Esophagus muscularis mucosa (tissue), 4 donors: ENCODE measurements at regions not wholly inside any gene's neighbourhood (a gene's known extent, or its start where the extent isn't known, plus 50 kb on each side); places are given as distances from the start of the nearest gene placed in this dataset.

ENCODE experiments used
- DNase-seq: peaks from one replicate; pipeline ENCODE4 v3.0.0-alpha.2; 2017; ENCODE audit errors: extremely low spot score
- H3K27ac ChIP-seq, 4 donors: fragments of 200-600 bp; sonication (generic); replicated peaks in 1 of 4; 1 replicate in 3 of 4; 2 replicates in 1 of 4; pipeline ENCODE4 v1.5.1; 2016 to 2019; ENCODE audit warnings: mild to moderate bottlenecking in 1 of 4
- H3K27me3 ChIP-seq, 4 donors: fragments of 200-600 bp; sonication (generic); one replicate each; pipeline versions ENCODE4 v1.5.1 to v1.6.0; 2016 to 2019
- H3K36me3 ChIP-seq, 4 donors: fragments of 200-600 bp; sonication (generic); one replicate each; pipeline ENCODE4 v1.5.1; 2016 to 2019
- H3K4me1 ChIP-seq, 4 donors: fragments of 200-600 bp; sonication (generic); one replicate each; pipeline ENCODE4 v1.5.1; 2016 to 2019
- H3K4me3 ChIP-seq, 4 donors: fragments of 200-600 bp; sonication (generic); 1 replicate in 2 of 4; 2 replicates in 2 of 4; pipeline ENCODE4 v1.5.1; 2016 to 2019; ENCODE audit warnings: mild to moderate bottlenecking in 4 of 4, moderate library complexity in 1 of 4
- H3K9me3 ChIP-seq, 4 donors: fragments of 200-600 bp; sonication (generic); 1 replicate in 3 of 4; 2 replicates in 1 of 4; pipeline ENCODE4 v1.5.1; 2016 to 2019
- EP300 ChIP-seq: sonication (generic); formaldehyde crosslinking; IDR thresholded peaks from one replicate; pipeline ENCODE4 v1.6.1; 2017; ENCODE audit warnings: antibody characterized with exemption
- POLR2A ChIP-seq: fragments of 450-650 bp; IDR thresholded peaks from one replicate; pipeline ENCODE4 v1.6.1; 2017; ENCODE audit warnings: antibody characterized with exemption, moderate library complexity, mild to moderate bottlenecking, low read depth
- POLR2AphosphoS5 ChIP-seq, 2 donors: sonication (generic); formaldehyde crosslinking; IDR thresholded peaks; one replicate each; pipeline ENCODE4 v1.6.1; 2017; ENCODE audit warnings: antibody characterized with exemption in 2 of 2
- WGBS: methylation state at CpG from one replicate; pipeline ENCODE4 v1.1.5; 2018; 5-methylcytosine and 5-hydroxymethylcytosine counted together
- intact Hi-C: fragments of 100-400 bp; cut with DNase I; formaldehyde crosslinking; loops from one replicate; pipeline ENCODE4 v1.15.1; 2023
- small RNA-seq, 3 donors: library from RNA; depleted of rRNA; stranded (forward); fragments of <200 nt; gene quantifications; one replicate each; pipeline ENCODE3, GENCODE V24; 2016
- TF ChIP-seq, protein P1 (sequence below), 3 experiments: fragments of 200-600 bp in 2 of 3; fragments of 450-650 bp in 1 of 3; sonication (generic) in 2 of 3; IDR thresholded peaks; one replicate each; pipeline ENCODE4 v1.5.1; 2017 to 2019; ENCODE audit warnings: antibody characterized with exemption in 3 of 3, mild to moderate bottlenecking in 2 of 3, moderate library complexity in 1 of 3

GRCh38 chr2:120683081-120683480 is 52.6 kb upstream of the GLI2 start:
- DNase-seq = no peak
- no peak for TF ChIP-seq POLR2A
- TF ChIP-seq, protein P1, sequence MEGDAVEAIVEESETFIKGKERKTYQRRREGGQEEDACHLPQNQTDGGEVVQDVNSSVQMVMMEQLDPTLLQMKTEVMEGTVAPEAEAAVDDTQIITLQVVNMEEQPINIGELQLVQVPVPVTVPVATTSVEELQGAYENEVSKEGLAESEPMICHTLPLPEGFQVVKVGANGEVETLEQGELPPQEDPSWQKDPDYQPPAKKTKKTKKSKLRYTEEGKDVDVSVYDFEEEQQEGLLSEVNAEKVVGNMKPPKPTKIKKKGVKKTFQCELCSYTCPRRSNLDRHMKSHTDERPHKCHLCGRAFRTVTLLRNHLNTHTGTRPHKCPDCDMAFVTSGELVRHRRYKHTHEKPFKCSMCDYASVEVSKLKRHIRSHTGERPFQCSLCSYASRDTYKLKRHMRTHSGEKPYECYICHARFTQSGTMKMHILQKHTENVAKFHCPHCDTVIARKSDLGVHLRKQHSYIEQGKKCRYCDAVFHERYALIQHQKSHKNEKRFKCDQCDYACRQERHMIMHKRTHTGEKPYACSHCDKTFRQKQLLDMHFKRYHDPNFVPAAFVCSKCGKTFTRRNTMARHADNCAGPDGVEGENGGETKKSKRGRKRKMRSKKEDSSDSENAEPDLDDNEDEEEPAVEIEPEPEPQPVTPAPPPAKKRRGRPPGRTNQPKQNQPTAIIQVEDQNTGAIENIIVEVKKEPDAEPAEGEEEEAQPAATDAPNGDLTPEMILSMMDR (IDR thresholded peaks at IDR 0.05) = no peak
- TF ChIP-seq POLR2AphosphoS5 (IDR thresholded peaks at IDR 0.05) = no peak
- no peak for TF ChIP-seq EP300
- intact Hi-C loops = no loop called here

GRCh38 chr2:120683701-120684100 is 52.0 kb upstream of the GLI2 start:
- no peak overlapping the region for H3K27ac ChIP-seq
- no peak overlapping the region for H3K4me3 ChIP-seq
- 85% methylated on average over 4 of the region's 4 CpGs for WGBS
- TF ChIP-seq, protein P1 (IDR thresholded peaks at IDR 0.05) = no peak
- no peak for TF ChIP-seq POLR2A
- no peak for TF ChIP-seq EP300
- no peak for TF ChIP-seq POLR2AphosphoS5 (IDR thresholded peaks at IDR 0.05)
- H3K27me3 ChIP-seq = peaks cover 0 to 40% (median 0%) of the 10 kb centered on the region in 4 donors
- DNase-seq = no peak
- H3K4me1 ChIP-seq = peaks cover 0 to 8% (median 2%) of the 10 kb centered on the region in 4 donors
- intact Hi-C loops = no loop called here
- no peaks in the 10 kb centered on the region for H3K36me3 ChIP-seq
- H3K9me3 ChIP-seq = no peaks in the 10 kb centered on the region

More at GRCh38 chr2:120683081-120683480, 52.6 kb upstream of the GLI2 start:
- WGBS = 78% methylated on average over 6 of the region's 6 CpGs
- peaks cover 0 to 8% (median 2%) of the 10 kb centered on the region in 4 donors for H3K4me1 ChIP-seq
- no peaks in the 10 kb centered on the region for H3K9me3 ChIP-seq
- no peak overlapping the region for H3K27ac ChIP-seq
- H3K27me3 ChIP-seq = peaks cover 0 to 41% (median 0%) of the 10 kb centered on the region in 4 donors
- H3K36me3 ChIP-seq = no peaks in the 10 kb centered on the region
- no peak overlapping the region for H3K4me3 ChIP-seq

DNA sequence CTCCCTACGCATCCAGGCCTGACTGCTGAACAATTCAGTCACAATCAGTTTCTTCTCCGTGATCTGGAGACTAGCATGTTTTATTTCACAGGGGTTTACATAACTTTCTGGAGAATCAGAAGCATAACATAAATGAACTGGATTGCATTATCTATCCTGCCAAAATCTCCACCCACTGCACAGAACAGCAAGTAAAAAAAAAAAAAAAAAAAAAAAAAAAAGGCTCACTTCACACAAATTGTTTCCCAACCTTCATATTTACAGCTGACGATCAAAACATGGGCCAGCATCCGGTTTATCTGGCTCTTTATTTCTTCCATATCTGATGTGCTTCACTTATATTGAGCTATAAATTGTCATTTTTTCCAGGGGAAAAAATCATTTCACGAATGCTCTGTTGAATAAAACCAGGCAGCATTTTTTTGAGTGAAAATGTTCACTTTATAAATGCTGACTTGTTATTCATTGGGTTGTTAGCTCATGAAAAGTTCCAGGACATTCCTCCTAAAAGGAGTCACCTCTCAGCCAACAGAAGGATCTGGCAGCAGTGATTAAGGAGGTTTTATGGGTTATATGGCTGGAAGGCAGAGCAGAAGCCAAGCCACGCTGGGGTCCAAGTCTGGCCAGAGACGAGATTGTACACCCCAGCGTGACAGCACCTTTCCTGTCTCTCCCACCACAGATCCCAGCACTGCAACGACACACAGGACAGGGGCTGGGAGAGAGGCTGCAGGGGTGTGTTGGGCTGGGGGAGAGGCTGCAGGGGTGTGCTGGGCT is 51.2 kb upstream of the GLI2 start:
- peaks cover 0 to 32% (median 0%) of the 10 kb centered on the region in 4 donors for H3K27me3 ChIP-seq
- 41% methylated on average over 9 of the region's 9 CpGs for WGBS
- H3K36me3 ChIP-seq = no peaks in the 10 kb centered on the region
- H3K27ac ChIP-seq = no peak overlapping the region
- no peaks in the 10 kb centered on the region for H3K9me3 ChIP-seq
- H3K4me3 ChIP-seq = no peak overlapping the region
- H3K4me1 ChIP-seq = peaks cover 0 to 8% (median 2%) of the 10 kb centered on the region in 4 donors
- intact Hi-C loops = no loop called here
- no peak for DNase-seq
- no peak for TF ChIP-seq EP300
- no peak for TF ChIP-seq POLR2AphosphoS5 (IDR thresholded peaks at IDR 0.05)
- TF ChIP-seq POLR2A = no peak
- TF ChIP-seq, protein P1 (IDR thresholded peaks at IDR 0.05) = no peak

DNA sequence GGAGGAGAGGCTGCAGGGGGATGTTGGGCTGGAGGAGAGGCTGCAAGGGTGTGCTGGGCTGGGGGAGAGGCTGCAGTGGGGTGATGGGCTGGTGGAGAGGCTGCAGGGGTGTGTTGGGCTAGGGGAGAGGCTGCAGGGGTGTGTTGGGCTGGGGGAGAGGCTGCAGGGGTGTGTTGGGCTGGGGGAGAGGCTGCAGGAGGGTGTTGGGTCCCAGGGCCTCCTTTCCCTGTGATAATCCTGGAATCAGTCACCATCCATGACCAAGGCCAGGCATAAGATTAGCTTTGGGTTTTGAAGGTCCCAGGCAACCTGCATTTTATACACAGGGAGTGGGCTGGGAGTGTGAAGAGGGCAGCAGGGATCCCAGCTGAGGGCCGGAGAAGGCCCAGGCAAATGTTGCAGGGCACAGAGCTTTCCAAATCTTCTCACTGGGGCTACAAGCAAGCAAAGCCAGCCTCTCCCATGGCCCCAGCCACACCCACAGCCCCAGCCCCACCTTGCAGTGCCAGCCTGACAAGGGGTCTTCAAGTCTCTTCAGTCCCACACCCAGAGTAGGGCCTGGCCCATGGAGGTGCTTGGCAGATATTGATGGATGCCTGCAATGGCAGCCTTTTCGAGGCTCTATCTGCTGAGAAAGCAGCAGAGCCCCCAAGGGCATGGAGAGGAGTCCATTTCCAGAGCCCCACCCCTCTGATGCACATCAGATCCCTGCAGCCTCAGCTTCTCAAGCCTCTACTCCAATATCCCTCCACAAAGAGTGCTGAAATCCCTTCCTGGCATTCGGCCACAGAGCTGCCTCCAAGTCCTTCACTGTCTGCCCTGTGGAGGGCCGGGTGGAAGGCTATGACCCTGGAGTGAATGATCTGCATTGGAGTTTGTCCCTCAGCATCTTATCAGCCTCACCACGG is 50.3 kb upstream of the GLI2 start:
- Histone ChIP-seq H3K4me1 (peaks cover 0 to 3% (median 0%) of the 10 kb centered on the region in 4 donors), H3K36me3 (no peaks in the 10 kb centered on the region), H3K27me3 (peaks cover 0 to 25% (median 0%) of the 10 kb centered on the region in 4 donors), H3K27ac (no peak overlapping the region), H3K4me3 (no peak overlapping the region), H3K9me3 (no peaks in the 10 kb centered on the region)
- DNase-seq = no peak
- intact Hi-C loops = no loop called here
- TF ChIP-seq POLR2AphosphoS5 (IDR thresholded peaks at IDR 0.05) = no peak
- TF ChIP-seq EP300 = no peak
- no peak for TF ChIP-seq POLR2A
- TF ChIP-seq, protein P1 (IDR thresholded peaks at IDR 0.05) = no peak
- WGBS = 66% methylated on average over 5 of the region's 5 CpGs

Small RNAs in the stretch of these regions (small RNA-seq; reads per million reads assigned to genes)
- 0 reads per million in 3 donors for gene RF00019
